DND-41 (cell line): ENCODE measurements at regions not wholly inside any gene's neighbourhood (a gene's known extent, or its start where the extent isn't known, plus 50 kb on each side); places are given as distances from the start of the nearest gene placed in this dataset.

ENCODE experiments used
- EZH2 ChIP-seq: IDR thresholded peaks from 3 replicates; pipeline ENCODE4 v1.6.1; 2012; ENCODE audit warnings: borderline replicate concordance, low read depth, mild to moderate bottlenecking, moderate library complexity, low read length, inconsistent platforms; ENCODE audit not compliant: severe bottlenecking
- TF ChIP-seq, protein P1 (sequence below): IDR thresholded peaks from 2 replicates; pipeline ENCODE4 v1.5.1; 2012; ENCODE audit warnings: borderline replicate concordance, low read length, moderate library complexity, mild to moderate bottlenecking; ENCODE audit not compliant: poor library complexity, severe bottlenecking; ENCODE audit errors: extremely low read depth

DNA sequence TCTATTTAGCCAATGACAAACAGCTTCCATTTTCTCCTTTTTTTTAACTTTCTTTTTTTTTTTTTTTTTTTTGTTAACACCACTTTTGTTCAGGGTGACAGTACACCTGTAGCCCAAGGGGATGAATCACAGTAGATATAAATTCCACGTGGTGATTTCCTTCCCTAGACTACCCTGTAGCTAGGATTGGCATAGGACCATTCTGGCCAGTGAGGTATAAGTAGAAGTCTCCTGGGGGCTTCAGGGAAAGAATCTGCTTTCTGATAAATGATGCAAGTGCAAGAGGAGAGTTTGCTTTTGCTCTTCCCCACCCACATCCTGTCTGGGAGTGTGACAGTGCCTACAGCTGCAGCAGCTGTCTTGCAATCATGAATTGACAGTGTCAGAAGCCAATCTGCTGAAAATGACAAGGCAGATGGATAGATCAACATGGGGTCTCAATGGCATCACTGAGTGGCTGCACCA, 63.2 kb upstream of the TOMM7 start:
- TF ChIP-seq, protein P1, sequence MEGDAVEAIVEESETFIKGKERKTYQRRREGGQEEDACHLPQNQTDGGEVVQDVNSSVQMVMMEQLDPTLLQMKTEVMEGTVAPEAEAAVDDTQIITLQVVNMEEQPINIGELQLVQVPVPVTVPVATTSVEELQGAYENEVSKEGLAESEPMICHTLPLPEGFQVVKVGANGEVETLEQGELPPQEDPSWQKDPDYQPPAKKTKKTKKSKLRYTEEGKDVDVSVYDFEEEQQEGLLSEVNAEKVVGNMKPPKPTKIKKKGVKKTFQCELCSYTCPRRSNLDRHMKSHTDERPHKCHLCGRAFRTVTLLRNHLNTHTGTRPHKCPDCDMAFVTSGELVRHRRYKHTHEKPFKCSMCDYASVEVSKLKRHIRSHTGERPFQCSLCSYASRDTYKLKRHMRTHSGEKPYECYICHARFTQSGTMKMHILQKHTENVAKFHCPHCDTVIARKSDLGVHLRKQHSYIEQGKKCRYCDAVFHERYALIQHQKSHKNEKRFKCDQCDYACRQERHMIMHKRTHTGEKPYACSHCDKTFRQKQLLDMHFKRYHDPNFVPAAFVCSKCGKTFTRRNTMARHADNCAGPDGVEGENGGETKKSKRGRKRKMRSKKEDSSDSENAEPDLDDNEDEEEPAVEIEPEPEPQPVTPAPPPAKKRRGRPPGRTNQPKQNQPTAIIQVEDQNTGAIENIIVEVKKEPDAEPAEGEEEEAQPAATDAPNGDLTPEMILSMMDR = no peak
- TF ChIP-seq EZH2 = no peak
